ENCODE measurements at regions not wholly inside any gene's neighbourhood (a gene's known extent, or its start where the extent isn't known, plus 50 kb on each side); places are given as distances from the start of the nearest gene placed in this dataset.

GRCh38 chr9:129321286-129322021 lies 143.4 kb upstream of the IER5L start:
- 80 to 87% methylated on average over 17 to 20 of the region's 20 CpGs for WGBS, 2 donors
- H3K27me3 ChIP-seq (ENCODE audit: control insufficient read depth in 3 of 3, insufficient read depth in 3 of 3, low read length in 2 of 3) = no peaks in the 10 kb centered on the region
- TF ChIP-seq, protein P1, sequence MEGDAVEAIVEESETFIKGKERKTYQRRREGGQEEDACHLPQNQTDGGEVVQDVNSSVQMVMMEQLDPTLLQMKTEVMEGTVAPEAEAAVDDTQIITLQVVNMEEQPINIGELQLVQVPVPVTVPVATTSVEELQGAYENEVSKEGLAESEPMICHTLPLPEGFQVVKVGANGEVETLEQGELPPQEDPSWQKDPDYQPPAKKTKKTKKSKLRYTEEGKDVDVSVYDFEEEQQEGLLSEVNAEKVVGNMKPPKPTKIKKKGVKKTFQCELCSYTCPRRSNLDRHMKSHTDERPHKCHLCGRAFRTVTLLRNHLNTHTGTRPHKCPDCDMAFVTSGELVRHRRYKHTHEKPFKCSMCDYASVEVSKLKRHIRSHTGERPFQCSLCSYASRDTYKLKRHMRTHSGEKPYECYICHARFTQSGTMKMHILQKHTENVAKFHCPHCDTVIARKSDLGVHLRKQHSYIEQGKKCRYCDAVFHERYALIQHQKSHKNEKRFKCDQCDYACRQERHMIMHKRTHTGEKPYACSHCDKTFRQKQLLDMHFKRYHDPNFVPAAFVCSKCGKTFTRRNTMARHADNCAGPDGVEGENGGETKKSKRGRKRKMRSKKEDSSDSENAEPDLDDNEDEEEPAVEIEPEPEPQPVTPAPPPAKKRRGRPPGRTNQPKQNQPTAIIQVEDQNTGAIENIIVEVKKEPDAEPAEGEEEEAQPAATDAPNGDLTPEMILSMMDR (IDR thresholded peaks at IDR 0.05; ENCODE audit: control extremely low read depth, extremely low read depth) = no peak
- peak overlapping the region; percentile 84 to 92 for H3K27ac ChIP-seq (ENCODE audit: low read depth in 1 of 2, low read length in 1 of 2)
- H3K9me3 ChIP-seq (ENCODE audit: control insufficient read depth in 4 of 4, insufficient read depth in 3 of 4, low read length in 3 of 4) = no peaks in the 10 kb centered on the region
- DNase-seq (no peak), ATAC-seq (ENCODE audit: insufficient read depth, low FRiP score) (no peak)
- peak overlapping the region; percentile 8 for H3K4me3 ChIP-seq
- H3K4me1 ChIP-seq (ENCODE audit: control insufficient read depth in 5 of 5, insufficient read depth in 5 of 5, low read length in 5 of 5) = peaks cover 3 to 63% (median 22%) of the 10 kb centered on the region in 5 donors
- peak overlapping the region in 1 of 2 donors; percentile 68 for H3K9ac ChIP-seq (ENCODE audit: insufficient read depth in 1 of 2, low read length in 2 of 2)
- H3K36me3 ChIP-seq (ENCODE audit: control insufficient read depth in 4 of 4, insufficient read depth in 4 of 4, low read length in 4 of 4) = no peaks in the 10 kb centered on the region

- peaks cover 3 to 70% (median 26%) of the 10 kb centered on the region in 5 donors for H3K4me1 ChIP-seq (ENCODE audit: control insufficient read depth in 5 of 5, insufficient read depth in 5 of 5, low read length in 5 of 5)
- TF ChIP-seq, protein P1 (IDR thresholded peaks at IDR 0.05; ENCODE audit: control extremely low read depth, extremely low read depth) = no peak
- peak overlapping the region; percentile 84 to 92 for H3K27ac ChIP-seq (ENCODE audit: low read depth in 1 of 2, low read length in 1 of 2)
- no peaks in the 10 kb centered on the region for H3K27me3 ChIP-seq (ENCODE audit: control insufficient read depth in 3 of 3, insufficient read depth in 3 of 3, low read length in 2 of 3)
- WGBS, 2 donors = 3 to 7% methylated on average over 44 to 46 of the region's 46 CpGs
- peak overlapping the region; percentile 8 for H3K4me3 ChIP-seq
- DNase-seq (peak; percentile 87 to 98 (median 95)), ATAC-seq (ENCODE audit: insufficient read depth, low FRiP score) (peak; percentile 59)
- H3K36me3 ChIP-seq (ENCODE audit: control insufficient read depth in 4 of 4, insufficient read depth in 4 of 4, low read length in 4 of 4) = no peaks in the 10 kb centered on the region
- H3K9me3 ChIP-seq (ENCODE audit: control insufficient read depth in 4 of 4, insufficient read depth in 3 of 4, low read length in 3 of 4) = no peaks in the 10 kb centered on the region
- H3K9ac ChIP-seq (ENCODE audit: insufficient read depth in 1 of 2, low read length in 2 of 2) = peak overlapping the region in 1 of 2 donors; percentile 68
Measured at GRCh38 chr9:129320575-129321285, 142.7 kb upstream of the IER5L start.

- Histone ChIP-seq H3K27ac (ENCODE audit: low read depth in 1 of 2, low read length in 1 of 2) (peak overlapping the region; percentile 84 to 92), H3K36me3 (ENCODE audit: control insufficient read depth in 4 of 4, insufficient read depth in 4 of 4, low read length in 4 of 4) (no peaks in the 10 kb centered on the region), H3K9ac (ENCODE audit: insufficient read depth in 1 of 2, low read length in 2 of 2) (peak overlapping the region in 1 of 2 donors; percentile 28), H3K9me3 (ENCODE audit: control insufficient read depth in 4 of 4, insufficient read depth in 3 of 4, low read length in 3 of 4) (no peaks in the 10 kb centered on the region), H3K4me1 (ENCODE audit: control insufficient read depth in 5 of 5, insufficient read depth in 5 of 5, low read length in 5 of 5) (peaks cover 3 to 78% (median 30%) of the 10 kb centered on the region in 5 donors), H3K27me3 (ENCODE audit: control insufficient read depth in 3 of 3, insufficient read depth in 3 of 3, low read length in 2 of 3) (no peaks in the 10 kb centered on the region), H3K4me3 (no peak overlapping the region)
- DNase-seq (peak in 1 of 3 donors; percentile 52), ATAC-seq (ENCODE audit: insufficient read depth, low FRiP score) (no peak)
- 34 to 47% methylated on average over 14 of the region's 14 CpGs for WGBS, 2 donors
- TF ChIP-seq, protein P1 (IDR thresholded peaks at IDR 0.05; ENCODE audit: control extremely low read depth, extremely low read depth) = no peak
Measured at GRCh38 chr9:129319938-129320481, 141.9 kb upstream of the IER5L start.

All from lung (tissue), 11 donors.